HG03439 (cell line): ENCODE measurements at regions not wholly inside any gene's neighbourhood (a gene's known extent, or its start where the extent isn't known, plus 50 kb on each side); places are given as distances from the start of the nearest gene placed in this dataset.

Experiments used
- ATAC-seq: cut with Tn5 transposase; IDR thresholded peaks from one replicate; pipeline ENCODE4 v1.9.1; 2021; ENCODE audit warnings: mild to moderate bottlenecking, moderate library complexity; ENCODE audit not compliant: unreplicated experiment

GRCh38 chr5:159453209-159453608 is 122.9 kb upstream of the IL12B start:
- ATAC-seq, result no peak

DNA sequence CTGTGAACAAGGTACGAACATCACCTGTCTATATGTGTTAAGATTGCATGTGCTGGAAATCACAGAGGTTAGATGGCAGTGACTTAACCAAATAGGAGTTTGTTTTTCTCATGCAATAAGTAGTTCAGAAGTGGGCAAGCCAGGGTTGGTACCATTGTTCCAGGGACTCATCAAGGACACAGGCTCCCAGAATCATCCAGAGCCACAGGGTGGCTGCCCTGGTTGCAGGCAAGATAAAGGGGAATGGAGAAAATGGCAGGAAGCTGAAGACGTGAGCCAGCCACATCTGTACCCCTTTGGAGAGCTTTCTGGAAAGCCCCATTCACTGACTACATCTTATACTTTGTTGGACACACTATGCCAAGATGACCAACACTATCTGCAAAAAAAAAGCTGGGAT is 126.0 kb upstream of the IL12B start:
- ATAC-seq, result peak; percentile 1

DNA sequence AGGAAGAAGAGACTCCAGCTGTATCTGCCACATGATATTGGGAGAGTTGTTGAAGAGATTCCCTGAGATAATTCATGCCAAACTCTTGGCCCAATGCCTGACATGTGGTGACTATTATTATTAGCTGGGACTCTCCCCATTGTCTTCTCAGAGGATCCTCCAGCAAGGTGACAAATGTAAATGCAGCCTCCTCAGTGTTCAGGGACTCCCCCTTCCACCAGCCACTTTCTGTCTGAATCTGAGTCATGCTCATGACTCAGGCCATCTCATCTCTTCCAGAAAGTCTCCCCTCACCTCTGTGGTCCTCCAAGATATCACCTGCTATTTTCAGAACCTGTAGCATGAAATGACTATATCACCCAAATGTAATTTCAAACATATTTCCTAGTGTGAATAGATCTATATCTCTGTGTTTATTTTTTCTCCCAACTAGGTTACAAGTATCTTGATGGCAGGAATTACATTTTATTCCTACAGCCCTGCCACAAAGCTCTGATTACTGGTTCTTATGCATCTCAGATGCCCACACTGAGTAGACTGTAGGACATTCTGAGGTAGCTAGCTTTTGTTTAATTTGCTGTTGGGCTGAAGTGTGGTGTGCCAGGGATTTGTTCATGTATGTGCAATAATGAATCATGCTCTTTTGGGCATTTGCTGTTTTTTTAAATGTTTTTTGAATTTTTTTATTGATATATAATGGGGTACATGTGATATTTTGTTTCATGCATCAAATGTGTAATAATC is 126.6 kb upstream of the IL12B start:
- peak; percentile 90 for ATAC-seq

GRCh38 chr5:159458217-159458711 is 128.0 kb upstream of the IL12B start:
- peak; percentile 43 for ATAC-seq

DNA sequence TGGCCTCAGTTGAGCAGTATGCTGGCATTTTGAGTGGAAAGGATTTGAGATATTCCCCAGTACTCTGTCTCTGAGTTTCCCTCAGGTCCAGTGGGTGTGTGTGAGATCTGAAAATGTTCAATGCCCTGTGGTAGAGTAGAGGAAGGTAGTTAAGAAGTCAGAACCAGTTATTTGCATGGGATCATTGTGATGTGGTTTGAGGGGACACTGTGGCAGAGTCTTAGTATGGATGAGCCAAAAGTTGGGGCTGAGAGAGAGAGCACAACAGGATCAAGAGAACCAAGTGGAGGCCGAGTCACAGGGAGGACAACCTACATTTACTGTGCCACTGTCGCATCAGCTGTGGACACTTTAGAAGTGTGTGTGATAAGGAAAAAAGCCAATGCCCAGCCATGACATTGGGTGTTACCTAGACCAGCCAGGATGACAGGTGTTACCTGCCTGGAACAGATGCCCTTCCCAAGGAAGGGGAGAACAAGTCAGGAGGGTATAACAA is 128.9 kb upstream of the IL12B start:
- no peak for ATAC-seq

DNA sequence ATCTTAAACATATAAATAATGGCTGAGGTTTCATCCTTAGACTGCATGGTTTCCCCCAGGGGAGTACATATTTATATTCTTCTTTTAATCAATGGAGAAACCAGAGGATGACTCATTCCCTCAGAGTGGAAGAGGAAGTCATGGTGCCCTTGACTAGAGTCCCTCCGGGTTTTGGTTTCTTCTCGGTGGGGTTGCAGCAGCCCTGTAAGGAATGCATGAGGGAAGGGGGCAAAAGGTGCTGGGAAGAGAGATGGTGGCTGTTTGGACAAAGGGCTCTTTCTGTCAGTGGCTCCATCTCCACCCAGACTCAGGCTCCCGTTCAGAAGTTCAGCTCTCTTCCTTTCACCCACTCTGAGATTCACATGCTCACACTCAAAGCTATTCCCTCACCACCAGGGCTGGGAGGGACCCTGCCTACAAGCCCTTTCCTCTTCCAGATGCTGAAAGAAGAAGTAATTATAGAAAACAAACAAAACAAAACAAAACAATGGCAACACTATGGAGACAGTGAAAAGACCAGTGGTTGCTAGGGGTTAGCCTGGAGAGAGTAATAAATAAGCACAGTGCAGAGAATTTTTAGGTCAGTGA is 129.8 kb upstream of the IL12B start:
- ATAC-seq, result no peak

GRCh38 chr5:159463590-159464321 is 133.5 kb upstream of the IL12B start:
- no peak for ATAC-seq

GRCh38 chr5:159465604-159466003 is 135.3 kb upstream of the IL12B start:
- no peak for ATAC-seq

DNA sequence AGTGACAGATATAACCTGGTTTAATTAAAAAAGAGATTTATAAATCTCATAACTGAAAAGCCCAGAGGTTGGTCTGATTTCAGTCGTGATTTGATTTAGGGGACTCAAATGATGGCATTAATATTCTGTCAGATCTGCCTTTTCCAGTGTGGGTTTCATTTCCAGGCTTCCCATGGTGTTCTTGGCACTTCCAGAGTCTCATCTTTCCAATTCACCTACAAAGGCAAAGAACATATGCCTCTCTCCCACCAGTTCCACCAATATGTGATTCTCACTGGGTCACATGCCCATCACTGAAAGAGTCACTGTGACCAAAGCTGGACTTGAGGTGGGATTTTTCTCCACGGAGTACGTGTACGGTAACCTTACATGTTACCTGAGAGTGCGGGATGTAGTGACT is 137.4 kb upstream of the IL12B start:
- ATAC-seq, result no peak

GRCh38 chr5:159469496-159470372 is 139.4 kb upstream of the IL12B start:
- ATAC-seq, result no peak

GRCh38 chr5:159471904-159472303 is 141.6 kb upstream of the IL12B start:
- no peak for ATAC-seq

DNA sequence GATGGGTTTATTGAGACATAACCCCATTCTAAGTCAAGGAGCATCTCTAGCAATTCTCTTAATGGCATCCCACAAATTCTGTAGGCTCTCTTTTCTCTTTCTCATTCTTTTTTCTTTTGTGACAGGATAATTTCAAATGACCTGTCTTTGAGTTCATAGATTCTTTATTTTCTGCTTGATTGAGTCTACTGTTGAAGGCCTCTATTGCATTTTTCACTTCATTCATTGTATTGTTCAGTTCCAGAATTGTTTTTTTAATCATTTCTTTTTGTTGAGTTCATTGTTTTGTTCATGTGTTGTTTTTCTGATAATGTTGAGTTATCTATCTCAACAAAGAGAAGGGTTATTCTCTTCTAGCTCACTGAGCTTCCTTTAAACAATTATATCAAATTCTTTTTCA is 144.7 kb upstream of the IL12B start:
- no peak for ATAC-seq

DNA sequence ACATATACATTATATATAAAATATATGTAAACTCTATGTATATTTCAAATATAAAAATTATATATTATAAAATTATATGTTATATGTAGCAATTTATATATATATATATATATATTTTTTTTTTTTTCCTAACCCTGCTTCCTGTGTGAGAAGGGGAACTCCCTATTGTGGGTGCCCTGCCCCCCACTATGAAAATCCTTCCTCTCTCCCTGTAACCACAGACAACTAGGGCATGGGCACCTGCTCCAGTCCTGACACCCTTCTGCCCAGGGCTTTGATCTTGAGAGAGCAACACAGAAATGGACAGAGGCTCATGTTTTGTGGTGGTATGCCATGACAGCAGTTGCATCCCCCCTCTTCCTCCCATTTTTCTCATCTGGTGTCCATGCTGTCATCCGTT is 148.7 kb upstream of the IL12B start:
- ATAC-seq, result no peak

DNA sequence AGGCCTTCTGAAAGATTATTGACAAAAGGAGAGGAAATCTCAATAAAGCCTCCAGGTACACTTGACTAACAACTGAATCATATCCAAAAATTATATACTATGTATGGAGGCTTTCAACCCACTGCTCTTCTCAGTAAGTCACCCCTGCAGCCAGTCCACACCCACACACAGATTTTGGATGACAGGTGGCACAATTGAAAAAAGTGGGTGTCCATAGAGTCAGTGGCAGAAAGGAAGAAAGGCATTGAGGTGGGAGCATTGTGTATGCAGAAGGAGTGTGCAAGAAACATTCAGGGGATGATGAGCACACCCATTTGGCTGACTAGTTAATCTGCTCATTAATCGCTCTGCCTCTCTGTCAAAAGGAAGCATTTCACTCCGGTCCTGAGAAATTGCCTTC is 150.6 kb upstream of the IL12B start:
- no peak for ATAC-seq

- no peak for ATAC-seq
Observed at GRCh38 chr5:159481751-159482150, 151.5 kb upstream of the IL12B start.

DNA sequence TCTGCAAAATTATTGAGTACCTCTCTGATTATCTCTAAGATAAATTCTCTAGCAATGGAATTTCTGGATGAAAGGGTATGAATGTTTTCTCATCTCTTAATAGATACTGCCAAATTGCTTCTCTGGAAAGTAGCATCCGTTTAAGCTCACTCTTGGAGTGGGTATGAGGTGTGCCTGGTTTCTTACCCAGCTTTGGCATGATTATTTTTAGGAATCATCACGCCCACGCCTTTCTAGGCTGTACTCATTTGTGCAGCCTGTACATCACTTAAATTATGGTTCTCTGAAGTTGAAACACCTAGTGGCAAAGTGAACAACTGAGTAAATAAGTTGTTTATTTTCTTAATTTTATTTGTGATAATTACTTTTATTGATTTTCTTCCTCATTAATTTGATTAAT is 156.5 kb upstream of the IL12B start:
- no peak for ATAC-seq

DNA sequence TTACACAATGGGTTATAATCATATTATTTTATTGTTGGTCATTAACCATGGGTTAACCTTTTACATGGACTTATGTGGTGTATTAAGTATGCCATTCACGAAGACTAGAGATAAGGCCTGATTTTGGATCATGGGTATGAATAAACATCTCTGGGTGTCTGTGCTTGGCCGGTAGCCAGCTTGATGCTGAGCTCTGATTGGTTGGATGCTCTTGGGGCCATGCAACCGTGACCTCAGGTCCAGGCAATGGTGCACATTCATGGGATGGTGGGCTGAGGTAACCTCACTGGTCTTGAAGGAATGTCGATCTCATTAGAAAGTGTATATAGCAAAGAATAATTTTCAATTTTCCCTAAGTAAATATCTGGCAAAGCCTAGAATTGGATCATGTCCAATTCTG is 158.2 kb upstream of the IL12B start:
- ATAC-seq, result no peak

- no peak for ATAC-seq
Observed at GRCh38 chr5:159489779-159490178, 159.5 kb upstream of the IL12B start.

- no peak for ATAC-seq
Observed at GRCh38 chr5:159490507-159490906, 160.2 kb upstream of the IL12B start.

DNA sequence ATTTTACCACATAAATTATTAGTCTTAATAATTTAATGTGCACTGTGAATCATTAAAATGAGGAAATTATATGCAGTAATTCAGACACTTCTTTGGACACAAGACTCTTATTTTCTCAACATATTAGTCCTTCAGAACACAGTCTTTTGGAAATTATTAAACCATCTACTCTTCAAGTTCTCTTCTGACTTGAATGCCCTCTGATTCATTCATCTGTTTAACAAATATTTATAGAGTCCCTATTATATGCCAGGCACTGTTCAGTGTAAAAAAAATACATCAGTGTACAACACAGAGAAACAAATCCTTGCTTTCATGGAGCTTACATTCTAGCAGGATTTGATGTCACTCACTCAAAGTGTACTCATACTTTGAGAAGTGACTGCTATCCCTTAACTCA is 163.4 kb upstream of the IL12B start:
- no peak for ATAC-seq

DNA sequence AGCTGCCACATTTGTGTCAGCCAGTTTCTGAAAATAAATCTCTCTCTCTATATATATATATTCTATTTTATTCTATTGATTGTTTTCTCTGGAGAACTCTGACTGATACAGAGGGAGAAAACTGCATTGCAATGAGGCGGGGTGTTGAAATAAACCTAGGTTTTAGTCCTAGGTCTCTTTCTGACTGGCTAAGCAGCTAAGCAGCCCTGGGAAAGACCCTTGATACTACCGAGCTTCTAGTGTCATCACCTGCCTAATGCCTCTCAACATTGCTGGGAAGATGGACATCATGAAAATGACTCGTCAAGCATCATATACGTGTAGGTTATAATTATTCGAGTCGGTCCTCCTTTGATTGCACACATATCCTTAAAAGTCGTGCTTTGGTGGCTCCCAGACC is 166.5 kb upstream of the IL12B start:
- no peak for ATAC-seq
